ENCODE measurements at regions not wholly inside any gene's neighbourhood (a gene's known extent, or its start where the extent isn't known, plus 50 kb on each side); places are given as distances from the start of the nearest gene placed in this dataset.

- ChIA-PET POLR2A (no interaction called here), CTCF (no interaction called here)
- DNase-seq (ENCODE audit: low read depth, low spot score) = no peak
- Histone ChIP-seq H3K27ac (ENCODE audit: low read depth, low read length) (no peak overlapping the region), H3K4me3 (ENCODE audit: low read depth, low read length) (no peak overlapping the region), H3K9me3 (ENCODE audit: control insufficient read depth, insufficient read depth, low read length) (no peaks in the 10 kb centered on the region; the same call in 1 of the 2 replicates), H3K27me3 (ENCODE audit: control insufficient read depth, insufficient read depth, low read length) (peaks cover 3% of the 10 kb centered on the region)
- TF ChIP-seq CTCF (IDR thresholded peaks at IDR 0.05; ENCODE audit: low read depth, low read length) = no peak
These were observed 123.5 kb upstream of the HS6ST1 start for GRCh38 chr2:128442053-128442751.

- H3K4me3 ChIP-seq (ENCODE audit: low read depth, low read length) = no peak overlapping the region
- H3K9me3 ChIP-seq (ENCODE audit: control insufficient read depth, insufficient read depth, low read length) = no peaks in the 10 kb centered on the region; the same call in 1 of the 2 replicates
- POLR2A ChIA-PET = no interaction called here
- H3K27ac ChIP-seq (ENCODE audit: low read depth, low read length) = no peak overlapping the region
- DNase-seq (ENCODE audit: low read depth, low spot score) = no peak
- peaks cover 3% of the 10 kb centered on the region for H3K27me3 ChIP-seq (ENCODE audit: control insufficient read depth, insufficient read depth, low read length)
- no peak for TF ChIP-seq CTCF (IDR thresholded peaks at IDR 0.05; ENCODE audit: low read depth, low read length)
- CTCF ChIA-PET = no interaction called here
These were observed 124.2 kb upstream of the HS6ST1 start for GRCh38 chr2:128442891-128443302.

DNA sequence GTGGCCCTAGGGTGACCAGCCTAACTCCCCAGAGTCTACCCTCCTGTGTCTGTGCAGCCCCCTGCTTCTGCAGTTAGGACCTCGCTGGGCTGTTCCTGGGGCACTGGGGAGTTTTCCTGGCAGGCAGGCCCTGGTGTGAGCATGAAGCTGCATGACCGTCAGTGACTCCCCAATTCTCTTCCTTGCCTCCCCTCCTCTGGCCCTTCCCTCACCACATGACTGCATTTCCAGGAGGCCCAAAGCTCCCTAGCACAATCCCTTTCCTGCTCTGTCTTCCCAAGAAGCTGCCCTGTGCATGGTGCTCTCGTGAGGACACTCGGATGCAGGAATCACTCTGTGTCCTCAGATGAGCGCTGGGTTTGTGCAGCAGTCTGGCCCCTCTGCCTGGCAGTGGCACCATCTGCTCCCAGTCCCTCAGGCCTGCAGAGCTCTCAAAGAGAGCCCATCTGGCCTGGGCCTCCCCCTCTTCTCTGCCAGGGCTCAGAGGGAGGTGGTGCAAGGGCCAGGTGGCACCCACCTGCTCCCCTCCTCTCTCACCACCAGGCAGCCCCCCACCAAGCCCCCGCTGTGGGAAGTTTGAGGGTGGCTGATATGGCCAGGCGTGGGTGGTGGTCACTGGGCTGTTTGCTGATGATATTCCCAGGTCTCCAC, 125.6 kb upstream of the HS6ST1 start:
- DNase-seq (ENCODE audit: low read depth, low spot score) = no peak

GRCh38 chr2:128444816-128445522, 126.3 kb upstream of the HS6ST1 start:
- H3K27me3 ChIP-seq (ENCODE audit: control insufficient read depth, insufficient read depth, low read length) = no peaks in the 10 kb centered on the region
- CTCF ChIA-PET = no interaction called here
- H3K4me3 ChIP-seq (ENCODE audit: low read depth, low read length) = no peak overlapping the region
- no peak for TF ChIP-seq CTCF (IDR thresholded peaks at IDR 0.05; ENCODE audit: low read depth, low read length)
- no peak for DNase-seq (ENCODE audit: low read depth, low spot score)
- POLR2A ChIA-PET = no interaction called here
- no peak overlapping the region for H3K27ac ChIP-seq (ENCODE audit: low read depth, low read length)
- no peaks in the 10 kb centered on the region; the same call in 1 of the 2 replicates for H3K9me3 ChIP-seq (ENCODE audit: control insufficient read depth, insufficient read depth, low read length)

More for the DNA sequence above, 125.6 kb upstream of the HS6ST1 start:
- Histone ChIP-seq H3K27me3 (ENCODE audit: control insufficient read depth, insufficient read depth, low read length) (no peaks in the 10 kb centered on the region), H3K4me3 (ENCODE audit: low read depth, low read length) (no peak overlapping the region), H3K27ac (ENCODE audit: low read depth, low read length) (no peak overlapping the region), H3K9me3 (ENCODE audit: control insufficient read depth, insufficient read depth, low read length) (no peaks in the 10 kb centered on the region; the same call in 1 of the 2 replicates)
- no peak for TF ChIP-seq CTCF (IDR thresholded peaks at IDR 0.05; ENCODE audit: low read depth, low read length)
- POLR2A ChIA-PET = no interaction called here
- CTCF ChIA-PET = no interaction called here

- ChIA-PET CTCF (interaction anchor here (0.6 to 0.7 kb wide), 2 partner anchors 181 to 290 kb away, joined by 3 to 10 read pairs; no protein-coding TSS in a partner anchor), POLR2A (no interaction called here)
- H3K4me3 ChIP-seq (ENCODE audit: low read depth, low read length) = no peak overlapping the region
- H3K9me3 ChIP-seq (ENCODE audit: control insufficient read depth, insufficient read depth, low read length) = no peaks in the 10 kb centered on the region; the same call in 1 of the 2 replicates
- no peak for TF ChIP-seq CTCF (IDR thresholded peaks at IDR 0.05; ENCODE audit: low read depth, low read length)
- no peak for DNase-seq (ENCODE audit: low read depth, low spot score)
- H3K27me3 ChIP-seq (ENCODE audit: control insufficient read depth, insufficient read depth, low read length) = no peaks in the 10 kb centered on the region
- no peak overlapping the region for H3K27ac ChIP-seq (ENCODE audit: low read depth, low read length)
These were observed 126.8 kb upstream of the HS6ST1 start for GRCh38 chr2:128445523-128445900.

All from AG04450 (cell line).